ENCODE measurements at regions not wholly inside any gene's neighbourhood (a gene's known extent, or its start where the extent isn't known, plus 50 kb on each side); places are given as distances from the start of the nearest gene placed in this dataset.

DNA sequence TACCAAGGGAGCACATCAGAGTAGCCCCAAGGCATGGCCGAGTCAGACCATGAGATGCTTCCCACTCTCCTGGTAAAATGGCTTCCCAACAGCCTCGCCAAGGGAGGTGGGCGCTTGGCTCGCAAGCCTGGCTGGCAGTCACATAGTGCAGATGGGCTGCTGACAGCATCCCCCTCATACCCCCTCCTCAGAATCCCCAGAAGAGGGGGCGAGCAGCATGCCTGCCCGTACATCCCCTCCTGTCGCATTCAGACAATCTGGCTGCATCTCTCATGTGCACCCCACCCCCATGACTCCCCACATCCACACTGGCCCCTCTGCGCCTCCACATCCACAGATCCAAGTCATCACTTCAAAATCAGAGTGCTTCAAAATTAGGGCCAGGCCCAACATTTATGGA is 54.0 kb upstream of the CES5A start:
- TF ChIP-seq, protein P1, sequence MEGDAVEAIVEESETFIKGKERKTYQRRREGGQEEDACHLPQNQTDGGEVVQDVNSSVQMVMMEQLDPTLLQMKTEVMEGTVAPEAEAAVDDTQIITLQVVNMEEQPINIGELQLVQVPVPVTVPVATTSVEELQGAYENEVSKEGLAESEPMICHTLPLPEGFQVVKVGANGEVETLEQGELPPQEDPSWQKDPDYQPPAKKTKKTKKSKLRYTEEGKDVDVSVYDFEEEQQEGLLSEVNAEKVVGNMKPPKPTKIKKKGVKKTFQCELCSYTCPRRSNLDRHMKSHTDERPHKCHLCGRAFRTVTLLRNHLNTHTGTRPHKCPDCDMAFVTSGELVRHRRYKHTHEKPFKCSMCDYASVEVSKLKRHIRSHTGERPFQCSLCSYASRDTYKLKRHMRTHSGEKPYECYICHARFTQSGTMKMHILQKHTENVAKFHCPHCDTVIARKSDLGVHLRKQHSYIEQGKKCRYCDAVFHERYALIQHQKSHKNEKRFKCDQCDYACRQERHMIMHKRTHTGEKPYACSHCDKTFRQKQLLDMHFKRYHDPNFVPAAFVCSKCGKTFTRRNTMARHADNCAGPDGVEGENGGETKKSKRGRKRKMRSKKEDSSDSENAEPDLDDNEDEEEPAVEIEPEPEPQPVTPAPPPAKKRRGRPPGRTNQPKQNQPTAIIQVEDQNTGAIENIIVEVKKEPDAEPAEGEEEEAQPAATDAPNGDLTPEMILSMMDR (IDR thresholded peaks at IDR 0.05): no peak
- DNase-seq (ENCODE audit: low spot score) (no peak), ATAC-seq (ENCODE audit: insufficient number of reproducible peaks, low FRiP score, low read depth) (no peak)
- Histone ChIP-seq H3K27me3 (replicated peaks; ENCODE audit: insufficient read depth) (no peaks in the 10 kb centered on the region), H3K27ac (no peak overlapping the region), H3K4me3 (no peak overlapping the region), H3K9me3 (no peaks in the 10 kb centered on the region), H3K4me1 (ENCODE audit: control insufficient read depth in 1 of 2, low read depth in 2 of 2) (no peaks in the 10 kb centered on the region), H3K36me3 (no peaks in the 10 kb centered on the region)

DNA sequence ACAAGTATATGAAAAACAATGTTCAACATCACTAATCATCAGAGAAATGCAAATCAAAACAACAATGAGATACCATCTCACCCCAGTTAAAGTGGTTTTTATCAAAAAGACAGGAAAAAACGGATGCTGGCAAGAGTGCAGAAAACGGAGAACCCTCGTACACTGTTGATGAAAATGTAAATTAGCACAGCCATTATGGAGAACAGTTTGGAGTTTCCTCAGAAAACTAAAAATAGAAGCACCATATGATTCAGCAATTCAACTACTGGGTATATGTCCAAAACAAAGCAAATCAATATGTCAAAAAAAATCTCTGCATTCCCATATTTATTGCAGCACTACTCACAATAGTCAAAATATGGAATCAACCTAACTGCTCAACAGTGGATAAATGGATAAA is 50.1 kb upstream of the CES5A start:
- Histone ChIP-seq H3K27ac (no peak overlapping the region), H3K36me3 (no peaks in the 10 kb centered on the region), H3K4me1 (ENCODE audit: control insufficient read depth in 1 of 2, low read depth in 2 of 2) (no peaks in the 10 kb centered on the region), H3K9me3 (no peaks in the 10 kb centered on the region), H3K4me3 (no peak overlapping the region), H3K27me3 (replicated peaks; ENCODE audit: insufficient read depth) (no peaks in the 10 kb centered on the region)
- TF ChIP-seq, protein P1 (IDR thresholded peaks at IDR 0.05): no peak
- ATAC-seq (ENCODE audit: insufficient number of reproducible peaks, low FRiP score, low read depth) (no peak), DNase-seq (ENCODE audit: low spot score) (no peak)
